ENCODE measurements at regions not wholly inside any gene's neighbourhood (a gene's known extent, or its start where the extent isn't known, plus 50 kb on each side); places are given as distances from the start of the nearest gene placed in this dataset.
"Not testable (repeated sequence)": the region's sequence is repeated elsewhere in the genome, so short reads cannot be mapped to it uniquely, and the experiment has no call there.

DNA sequence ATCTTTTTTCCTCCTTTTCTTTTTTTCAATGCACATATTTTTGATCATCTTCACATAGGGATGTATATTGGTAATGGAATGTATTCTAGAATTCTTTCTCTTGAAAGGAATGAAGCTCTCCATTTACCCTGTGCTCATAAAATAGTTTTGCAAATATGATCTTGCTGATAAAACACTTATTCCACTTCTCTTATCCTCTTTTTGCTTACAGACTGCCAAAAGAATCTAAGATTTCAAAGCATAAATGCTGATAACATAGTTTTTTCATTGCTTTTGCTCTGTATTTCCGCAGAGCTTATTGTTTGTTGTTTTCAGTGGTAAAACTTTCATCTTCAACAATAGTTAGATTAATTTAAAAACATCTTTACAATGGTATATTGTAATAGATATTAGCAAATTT lies 350.5 kb downstream of the PAX1 start:
- Histone ChIP-seq H3K9ac (ENCODE audit: low read depth, low read length) (no peak overlapping the region), H3K27ac (ENCODE audit: low read depth, low read length) (no peak overlapping the region), H3K27me3 (ENCODE audit: insufficient read depth, low read length) (no peaks in the 10 kb centered on the region), H3K9me3 (ENCODE audit: insufficient read depth, low read depth, low read length) (no peaks in the 10 kb centered on the region), H3K4me3 (ENCODE audit: low read length) (no peak overlapping the region), H3K4me1 (ENCODE audit: insufficient read depth, low read length) (no peaks in the 10 kb centered on the region), H3K36me3 (ENCODE audit: insufficient read depth, low read length) (no peaks in the 10 kb centered on the region)
- no CpG with 5 or more reads among the region's 1 CpG for WGBS

DNA sequence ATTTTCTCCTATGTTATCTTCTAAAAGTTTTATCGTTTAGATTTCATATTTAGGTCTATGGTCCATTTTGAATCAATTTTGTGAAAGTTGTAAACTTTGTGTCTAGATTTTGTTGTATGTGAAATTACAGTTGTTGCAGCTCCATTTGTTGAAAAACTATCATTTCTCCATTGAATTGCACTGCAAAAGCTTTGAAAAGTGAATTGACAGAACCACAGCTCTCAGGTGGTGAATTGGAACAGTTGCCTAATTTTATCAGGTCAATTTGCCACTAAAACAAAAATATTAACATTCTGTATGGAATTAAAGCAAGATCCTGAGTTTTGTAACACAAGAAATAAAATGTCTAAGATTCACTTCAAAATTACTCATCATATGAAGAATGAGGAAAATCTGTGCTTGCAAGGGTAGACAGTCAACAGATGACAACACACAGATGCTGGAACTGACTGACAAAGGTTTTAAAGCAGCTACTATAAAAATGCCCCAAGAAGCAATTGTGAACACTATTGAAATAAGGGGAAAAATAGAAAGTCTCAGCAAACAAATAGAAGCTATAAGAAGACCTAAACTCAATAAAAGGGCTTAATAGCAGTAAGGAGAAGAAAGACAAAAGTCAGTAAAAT lies 346.7 kb downstream of the PAX1 start:
- Histone ChIP-seq H3K4me3 (ENCODE audit: low read length) (no peak overlapping the region), H3K9ac (ENCODE audit: low read depth, low read length) (no peak overlapping the region), H3K27ac (ENCODE audit: low read depth, low read length) (no peak overlapping the region), H3K27me3 (ENCODE audit: insufficient read depth, low read length) (no peaks in the 10 kb centered on the region), H3K36me3 (ENCODE audit: insufficient read depth, low read length) (no peaks in the 10 kb centered on the region), H3K9me3 (ENCODE audit: insufficient read depth, low read depth, low read length) (no peaks in the 10 kb centered on the region), H3K4me1 (ENCODE audit: insufficient read depth, low read length) (peaks cover 6% of the 10 kb centered on the region; the same call in 1 of the 2 replicates)
- 80% methylated on average over 1 of the region's 1 CpG for WGBS

DNA sequence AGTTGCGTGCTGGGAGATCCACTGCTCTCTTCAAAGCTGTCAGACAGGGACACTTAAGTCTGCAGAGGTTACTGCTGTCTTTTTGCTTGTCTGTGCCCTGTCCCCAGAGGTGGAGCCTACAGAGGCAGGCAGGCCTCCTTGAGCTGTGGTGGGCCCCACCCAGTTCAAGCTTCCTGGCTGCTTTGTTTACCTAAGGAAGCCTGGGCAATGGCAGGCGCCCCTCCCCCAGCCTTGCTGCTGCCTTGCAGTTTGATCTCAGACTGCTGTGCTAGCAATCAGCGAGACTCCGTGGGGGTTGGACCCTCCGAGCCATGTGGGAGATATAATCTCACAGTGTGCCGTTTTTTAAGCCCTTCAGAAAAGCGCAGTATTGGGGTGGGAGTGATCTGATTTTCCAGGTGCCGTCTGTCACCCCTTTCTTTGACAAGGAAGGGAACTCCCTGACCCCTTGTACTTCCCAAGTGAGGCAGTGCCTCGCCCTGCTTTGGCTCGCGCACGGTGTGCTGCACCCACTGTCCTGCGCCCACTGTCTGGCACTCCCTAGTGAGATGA lies 340.6 kb downstream of the PAX1 start:
- H3K4me3 ChIP-seq (ENCODE audit: low read length); H3K9me3 ChIP-seq (ENCODE audit: insufficient read depth, low read depth, low read length); H3K27ac ChIP-seq (ENCODE audit: low read depth, low read length); H3K9ac ChIP-seq (ENCODE audit: low read depth, low read length); H3K27me3 ChIP-seq (ENCODE audit: insufficient read depth, low read length); H3K36me3 ChIP-seq (ENCODE audit: insufficient read depth, low read length); H3K4me1 ChIP-seq (ENCODE audit: insufficient read depth, low read length): not testable (repeated sequence)
- 68% methylated on average over 13 of the region's 13 CpGs for WGBS

DNA sequence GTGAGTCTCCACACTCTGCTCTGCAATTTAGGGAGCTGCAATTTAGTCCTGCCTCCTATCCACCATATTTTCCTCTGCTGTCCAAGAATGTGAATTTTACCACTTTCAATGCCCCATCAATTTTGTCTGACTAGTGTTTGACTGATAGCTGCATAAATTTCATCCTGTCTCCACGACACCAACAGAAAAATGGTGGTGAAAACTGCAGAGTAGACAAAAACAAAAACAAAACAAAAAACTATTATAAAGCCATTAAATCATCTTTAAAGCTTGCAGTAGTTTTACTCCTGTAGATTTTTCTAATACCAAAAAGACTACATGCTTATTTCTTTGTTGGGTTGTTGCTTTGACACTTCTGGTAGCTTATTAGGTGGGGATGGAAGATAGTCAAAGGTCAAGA lies 322.0 kb downstream of the PAX1 start:
- Histone ChIP-seq H3K36me3 (ENCODE audit: insufficient read depth, low read length) (no peaks in the 10 kb centered on the region), H3K9me3 (ENCODE audit: insufficient read depth, low read depth, low read length) (no peaks in the 10 kb centered on the region), H3K4me1 (ENCODE audit: insufficient read depth, low read length) (no peaks in the 10 kb centered on the region), H3K27ac (ENCODE audit: low read depth, low read length) (no peak overlapping the region), H3K27me3 (ENCODE audit: insufficient read depth, low read length) (no peaks in the 10 kb centered on the region), H3K4me3 (ENCODE audit: low read length) (no peak overlapping the region), H3K9ac (ENCODE audit: low read depth, low read length) (no peak overlapping the region)
- WGBS, result 100% methylated on average over 1 of the region's 1 CpG

DNA sequence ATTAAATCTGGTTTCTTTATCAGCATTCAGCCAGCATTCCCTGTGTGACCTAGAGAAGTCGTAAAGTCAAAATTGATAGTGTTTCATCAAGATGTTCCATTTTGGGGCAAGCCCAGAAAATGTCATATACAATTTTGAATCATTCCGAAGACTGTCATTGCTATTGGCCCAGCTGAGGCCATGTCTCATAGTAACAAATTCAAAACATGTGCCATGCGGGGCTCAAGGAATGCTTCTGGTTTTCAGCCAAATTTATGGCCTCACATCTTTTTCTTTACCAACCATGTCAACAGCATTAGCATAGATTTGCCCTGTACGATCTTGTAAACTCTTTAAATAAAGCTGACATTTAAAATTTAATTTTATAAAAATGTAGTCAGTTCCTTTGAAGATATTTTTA lies 314.7 kb downstream of the PAX1 start:
- H3K27ac ChIP-seq (ENCODE audit: low read depth, low read length), result no peak overlapping the region
- WGBS, result 94% methylated on average over 3 of the region's 4 CpGs
- no peak overlapping the region for H3K4me3 ChIP-seq (ENCODE audit: low read length)
- H3K27me3 ChIP-seq (ENCODE audit: insufficient read depth, low read length), result no peaks in the 10 kb centered on the region; the same call in 1 of the 2 replicates
- H3K9me3 ChIP-seq (ENCODE audit: insufficient read depth, low read depth, low read length), result no peaks in the 10 kb centered on the region
- H3K36me3 ChIP-seq (ENCODE audit: insufficient read depth, low read length), result no peaks in the 10 kb centered on the region
- no peak overlapping the region for H3K9ac ChIP-seq (ENCODE audit: low read depth, low read length)
- no peaks in the 10 kb centered on the region for H3K4me1 ChIP-seq (ENCODE audit: insufficient read depth, low read length)

DNA sequence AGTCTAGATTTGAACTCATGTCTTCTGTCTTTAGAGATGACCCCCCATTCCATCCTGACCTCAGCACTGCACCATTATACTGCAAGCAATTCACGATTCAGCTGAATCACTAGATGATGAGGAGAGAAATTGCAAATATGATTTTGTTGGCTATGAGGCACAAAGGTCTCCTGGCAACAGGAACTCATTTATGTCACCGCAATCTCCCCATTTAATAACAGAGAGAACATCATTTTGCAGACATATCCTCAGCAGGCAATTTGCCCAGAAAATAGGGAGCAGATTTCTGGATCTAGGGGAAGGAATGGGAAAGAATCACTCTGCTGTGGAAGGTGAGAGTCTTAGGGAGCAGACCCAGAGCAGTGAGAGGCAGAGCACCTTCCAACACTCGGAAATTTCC lies 303.0 kb downstream of the PAX1 start:
- no peak overlapping the region for H3K27ac ChIP-seq (ENCODE audit: low read depth, low read length)

GRCh38 chr20:22006306-22006705 lies 300.8 kb downstream of the PAX1 start:
- Histone ChIP-seq H3K4me3 (ENCODE audit: low read length) (no peak overlapping the region), H3K4me1 (ENCODE audit: insufficient read depth, low read length) (no peaks in the 10 kb centered on the region), H3K27ac (ENCODE audit: low read depth, low read length) (no peak overlapping the region), H3K9me3 (ENCODE audit: insufficient read depth, low read depth, low read length) (peaks cover 15% of the 10 kb centered on the region; the same call in 1 of the 2 replicates), H3K36me3 (ENCODE audit: insufficient read depth, low read length) (no peaks in the 10 kb centered on the region), H3K9ac (ENCODE audit: low read depth, low read length) (no peak overlapping the region), H3K27me3 (ENCODE audit: insufficient read depth, low read length) (no peaks in the 10 kb centered on the region)

More for the DNA sequence above, 303.0 kb downstream of the PAX1 start:
- H3K4me1 ChIP-seq (ENCODE audit: insufficient read depth, low read length), result no peaks in the 10 kb centered on the region
- no peaks in the 10 kb centered on the region for H3K27me3 ChIP-seq (ENCODE audit: insufficient read depth, low read length)
- no peaks in the 10 kb centered on the region for H3K36me3 ChIP-seq (ENCODE audit: insufficient read depth, low read length)
- WGBS, result 91% methylated on average over 3 of the region's 3 CpGs
- H3K9me3 ChIP-seq (ENCODE audit: insufficient read depth, low read depth, low read length), result peaks cover 15% of the 10 kb centered on the region; the same call in 1 of the 2 replicates
- H3K9ac ChIP-seq (ENCODE audit: low read depth, low read length), result no peak overlapping the region
- no peak overlapping the region for H3K4me3 ChIP-seq (ENCODE audit: low read length)

DNA sequence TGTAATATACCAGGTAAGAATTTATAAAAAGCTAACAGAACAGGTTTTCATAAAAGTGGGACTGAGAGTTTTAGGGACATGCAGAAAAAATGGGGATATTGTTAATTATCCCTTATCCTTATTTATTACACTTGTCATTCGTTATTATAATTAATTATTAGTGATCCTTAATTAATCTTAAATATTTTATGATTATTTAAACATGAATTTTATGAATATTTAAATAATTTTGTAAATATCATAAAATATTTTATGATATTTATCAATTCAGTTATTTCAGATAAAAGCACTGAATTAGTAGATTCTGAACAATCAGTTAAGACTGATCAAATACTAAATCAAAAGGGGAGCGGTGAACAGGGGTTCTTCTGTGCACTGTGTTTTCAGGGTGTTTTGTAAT lies 300.1 kb downstream of the PAX1 start:
- no peaks in the 10 kb centered on the region for H3K4me1 ChIP-seq (ENCODE audit: insufficient read depth, low read length)
- H3K9ac ChIP-seq (ENCODE audit: low read depth, low read length), result no peak overlapping the region
- no peak overlapping the region for H3K4me3 ChIP-seq (ENCODE audit: low read length)
- WGBS, result 100% methylated on average over 1 of the region's 2 CpGs
- no peak overlapping the region for H3K27ac ChIP-seq (ENCODE audit: low read depth, low read length)
- H3K9me3 ChIP-seq (ENCODE audit: insufficient read depth, low read depth, low read length), result peaks cover 15% of the 10 kb centered on the region; the same call in 1 of the 2 replicates
- H3K27me3 ChIP-seq (ENCODE audit: insufficient read depth, low read length), result no peaks in the 10 kb centered on the region
- H3K36me3 ChIP-seq (ENCODE audit: insufficient read depth, low read length), result no peaks in the 10 kb centered on the region

- no peaks in the 10 kb centered on the region for H3K4me1 ChIP-seq (ENCODE audit: insufficient read depth, low read length)
- no peaks in the 10 kb centered on the region for H3K27me3 ChIP-seq (ENCODE audit: insufficient read depth, low read length)
- H3K9me3 ChIP-seq (ENCODE audit: insufficient read depth, low read depth, low read length), result peaks cover 15% of the 10 kb centered on the region; the same call in 1 of the 2 replicates
- no peak overlapping the region for H3K9ac ChIP-seq (ENCODE audit: low read depth, low read length)
- H3K36me3 ChIP-seq (ENCODE audit: insufficient read depth, low read length), result no peaks in the 10 kb centered on the region
- no peak overlapping the region for H3K4me3 ChIP-seq (ENCODE audit: low read length)
- WGBS, result 95% methylated on average over 2 of the region's 2 CpGs
- no peak overlapping the region for H3K27ac ChIP-seq (ENCODE audit: low read depth, low read length)
Observed at GRCh38 chr20:22004946-22005345, 299.5 kb downstream of the PAX1 start.

DNA sequence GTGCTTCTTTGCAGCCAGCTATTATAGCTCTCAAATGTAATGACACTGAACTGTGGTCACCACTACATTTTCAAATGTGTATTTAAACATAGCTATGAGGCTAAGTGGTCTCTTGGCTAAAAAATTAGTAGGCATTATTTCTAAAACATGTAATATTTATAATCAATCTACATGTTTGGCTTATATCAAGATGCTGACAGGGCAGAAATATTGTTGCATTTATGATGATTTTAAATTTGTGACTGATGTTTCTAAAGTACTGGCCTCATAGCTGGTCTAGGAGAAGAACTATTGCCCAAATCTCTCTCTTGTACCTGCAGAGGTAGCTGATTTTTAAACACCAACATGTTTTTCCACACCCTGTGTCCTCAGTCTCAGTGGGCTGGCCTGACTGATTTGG lies 298.2 kb downstream of the PAX1 start:
- no peak overlapping the region for H3K27ac ChIP-seq (ENCODE audit: low read depth, low read length)
- no peaks in the 10 kb centered on the region for H3K36me3 ChIP-seq (ENCODE audit: insufficient read depth, low read length)
- H3K27me3 ChIP-seq (ENCODE audit: insufficient read depth, low read length), result no peaks in the 10 kb centered on the region
- no peaks in the 10 kb centered on the region for H3K4me1 ChIP-seq (ENCODE audit: insufficient read depth, low read length)
- no peak overlapping the region for H3K9ac ChIP-seq (ENCODE audit: low read depth, low read length)
- H3K4me3 ChIP-seq (ENCODE audit: low read length), result no peak overlapping the region
- H3K9me3 ChIP-seq (ENCODE audit: insufficient read depth, low read depth, low read length), result peaks cover 5% of the 10 kb centered on the region; the same call in 1 of the 2 replicates

DNA sequence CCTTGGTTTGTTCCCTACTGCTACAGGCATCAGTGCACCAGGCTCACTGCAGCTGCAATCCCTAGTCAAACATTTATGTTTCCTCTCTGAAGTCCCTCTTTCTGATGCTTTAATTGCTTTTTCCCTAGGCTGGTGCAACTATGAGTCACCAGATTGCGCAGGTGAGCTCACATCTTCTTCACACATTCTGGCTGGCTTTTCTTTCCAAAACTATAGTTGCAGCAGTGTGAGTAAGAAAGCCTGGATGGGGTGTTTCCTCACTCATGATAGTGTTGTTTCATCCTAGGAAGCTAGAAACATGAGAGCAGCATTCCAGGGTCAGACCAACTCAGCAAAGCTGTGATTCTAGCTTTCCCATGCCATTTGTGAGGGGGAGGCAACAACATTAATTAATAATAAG lies 296.4 kb downstream of the PAX1 start:
- WGBS, result 90% methylated on average over 1 of the region's 1 CpG
- H3K36me3 ChIP-seq (ENCODE audit: insufficient read depth, low read length), result no peaks in the 10 kb centered on the region
- H3K4me1 ChIP-seq (ENCODE audit: insufficient read depth, low read length), result no peaks in the 10 kb centered on the region
- no peak overlapping the region for H3K9ac ChIP-seq (ENCODE audit: low read depth, low read length)
- H3K4me3 ChIP-seq (ENCODE audit: low read length), result no peak overlapping the region
- H3K9me3 ChIP-seq (ENCODE audit: insufficient read depth, low read depth, low read length), result no peaks in the 10 kb centered on the region
- no peaks in the 10 kb centered on the region for H3K27me3 ChIP-seq (ENCODE audit: insufficient read depth, low read length)
- H3K27ac ChIP-seq (ENCODE audit: low read depth, low read length), result no peak overlapping the region

- H3K9ac ChIP-seq (ENCODE audit: low read depth, low read length), result no peak overlapping the region
- H3K27ac ChIP-seq (ENCODE audit: low read depth, low read length), result no peak overlapping the region
- WGBS, result 95% methylated on average over 2 of the region's 2 CpGs
- no peaks in the 10 kb centered on the region for H3K4me1 ChIP-seq (ENCODE audit: insufficient read depth, low read length)
- no peaks in the 10 kb centered on the region for H3K9me3 ChIP-seq (ENCODE audit: insufficient read depth, low read depth, low read length)
- H3K36me3 ChIP-seq (ENCODE audit: insufficient read depth, low read length), result no peaks in the 10 kb centered on the region
- no peaks in the 10 kb centered on the region for H3K27me3 ChIP-seq (ENCODE audit: insufficient read depth, low read length)
- no peak overlapping the region for H3K4me3 ChIP-seq (ENCODE audit: low read length)
Observed at GRCh38 chr20:21995461-21995860, 290.0 kb downstream of the PAX1 start.

Measured in HUES64 (cell line).